ENCODE measurements at regions not wholly inside any gene's neighbourhood (a gene's known extent, or its start where the extent isn't known, plus 50 kb on each side); places are given as distances from the start of the nearest gene placed in this dataset.

DNA sequence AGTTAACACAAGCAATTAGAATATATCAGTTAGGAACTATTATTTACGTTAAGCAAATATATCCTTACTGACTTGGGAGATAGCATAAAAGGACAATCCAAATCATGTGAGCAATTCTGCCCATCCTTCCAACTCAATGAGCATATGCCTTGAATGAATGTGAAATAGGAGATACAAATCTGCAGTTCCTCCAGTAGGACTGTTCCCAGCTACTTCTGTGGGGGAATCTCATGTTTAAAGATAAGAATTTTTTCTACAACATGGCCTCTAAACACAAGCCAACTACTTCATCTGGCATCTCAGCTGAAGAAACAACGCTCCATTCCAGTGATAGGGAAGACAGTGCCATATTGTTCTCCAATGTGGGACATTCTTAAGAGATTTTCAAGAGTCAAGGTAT is 110.7 kb upstream of the NIPBL start:
- Histone ChIP-seq H3K27ac (no peak overlapping the region), H3K36me3 (no peaks in the 10 kb centered on the region), H3K4me3 (no peak overlapping the region), H3K4me1 (no peaks in the 10 kb centered on the region), H3K27me3 (replicated peaks in 1 of 7) (peaks cover 0 to 5% (median 0%) of the 10 kb centered on the region in 7 donors), H3K9me3 (peaks cover 0 to 6% (median 0%) of the 10 kb centered on the region in 8 donors)
- WGBS, 5 donors, result 83 to 96% (median 94%) methylated on average over 2 of the region's 2 CpGs
- no peak for DNase-seq
- TF ChIP-seq POLR2A (IDR thresholded peaks at IDR 0.05), result no peak
- TF ChIP-seq, protein P1, sequence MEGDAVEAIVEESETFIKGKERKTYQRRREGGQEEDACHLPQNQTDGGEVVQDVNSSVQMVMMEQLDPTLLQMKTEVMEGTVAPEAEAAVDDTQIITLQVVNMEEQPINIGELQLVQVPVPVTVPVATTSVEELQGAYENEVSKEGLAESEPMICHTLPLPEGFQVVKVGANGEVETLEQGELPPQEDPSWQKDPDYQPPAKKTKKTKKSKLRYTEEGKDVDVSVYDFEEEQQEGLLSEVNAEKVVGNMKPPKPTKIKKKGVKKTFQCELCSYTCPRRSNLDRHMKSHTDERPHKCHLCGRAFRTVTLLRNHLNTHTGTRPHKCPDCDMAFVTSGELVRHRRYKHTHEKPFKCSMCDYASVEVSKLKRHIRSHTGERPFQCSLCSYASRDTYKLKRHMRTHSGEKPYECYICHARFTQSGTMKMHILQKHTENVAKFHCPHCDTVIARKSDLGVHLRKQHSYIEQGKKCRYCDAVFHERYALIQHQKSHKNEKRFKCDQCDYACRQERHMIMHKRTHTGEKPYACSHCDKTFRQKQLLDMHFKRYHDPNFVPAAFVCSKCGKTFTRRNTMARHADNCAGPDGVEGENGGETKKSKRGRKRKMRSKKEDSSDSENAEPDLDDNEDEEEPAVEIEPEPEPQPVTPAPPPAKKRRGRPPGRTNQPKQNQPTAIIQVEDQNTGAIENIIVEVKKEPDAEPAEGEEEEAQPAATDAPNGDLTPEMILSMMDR (IDR thresholded peaks at IDR 0.05 in 8 of 11, conservative IDR thresholded peaks at IDR 0.05 in 3 of 11), result no peak
- no peak for TF ChIP-seq POLR2AphosphoS5 (IDR thresholded peaks at IDR 0.05)
- intact Hi-C loops (cut with DNase I; ENCODE audit: low total_unique reads), result no loop called here

DNA sequence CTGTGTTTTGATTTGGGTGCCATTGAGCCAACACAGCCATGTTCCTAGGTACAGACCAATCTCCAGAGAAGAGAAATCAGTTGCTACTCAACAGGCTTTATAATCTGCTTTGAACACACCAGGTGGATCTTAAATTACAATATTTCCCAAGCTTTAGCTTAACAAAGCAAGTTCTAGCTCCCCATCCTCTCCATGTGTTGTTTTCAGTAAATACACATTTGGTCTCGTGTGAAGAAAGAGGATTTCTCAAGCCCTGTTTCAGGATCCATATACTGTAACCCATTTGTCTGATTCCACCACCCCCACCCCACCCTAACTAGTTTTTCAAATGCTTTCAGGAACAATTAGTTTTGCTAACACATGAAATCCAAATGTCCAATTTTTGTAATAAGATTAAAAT is 109.6 kb upstream of the NIPBL start:
- Histone ChIP-seq H3K36me3 (no peaks in the 10 kb centered on the region), H3K4me1 (no peaks in the 10 kb centered on the region), H3K4me3 (no peak overlapping the region), H3K27ac (no peak overlapping the region), H3K9me3 (peaks cover 0 to 6% (median 0%) of the 10 kb centered on the region in 8 donors), H3K27me3 (replicated peaks in 1 of 7) (peaks cover 0 to 5% (median 0%) of the 10 kb centered on the region in 7 donors)
- TF ChIP-seq POLR2A (IDR thresholded peaks at IDR 0.05) (no peak), POLR2AphosphoS5 (IDR thresholded peaks at IDR 0.05) (no peak)
- TF ChIP-seq, protein P1 (IDR thresholded peaks at IDR 0.05 in 8 of 11, conservative IDR thresholded peaks at IDR 0.05 in 3 of 11), result no peak
- intact Hi-C loops (cut with DNase I; ENCODE audit: low total_unique reads), result no loop called here
- 55 to 84% (median 69%) methylated on average over 1 of the region's 1 CpG for WGBS, 5 donors
- no peak for DNase-seq

DNA sequence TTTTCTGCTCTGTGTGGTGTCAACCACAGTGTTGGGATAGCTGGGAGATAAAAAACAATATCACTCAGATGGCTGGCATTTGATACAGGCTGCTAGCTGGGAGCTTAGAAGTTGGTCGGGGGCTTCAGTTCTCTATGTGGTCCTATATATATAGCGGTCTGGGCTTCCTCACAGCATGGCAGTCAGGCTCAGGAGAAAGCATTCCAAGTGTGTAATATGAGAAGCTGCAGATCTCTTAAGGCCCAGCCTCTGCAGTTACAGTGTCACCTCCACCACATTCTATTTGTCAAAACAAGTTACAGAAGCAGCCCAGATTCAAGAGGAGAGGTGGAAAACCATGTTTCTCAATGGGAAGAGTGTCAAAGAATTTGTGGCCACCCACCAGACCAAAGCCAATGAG is 108.1 kb upstream of the NIPBL start:
- peaks cover 0 to 6% (median 0%) of the 10 kb centered on the region in 8 donors for H3K9me3 ChIP-seq
- H3K27me3 ChIP-seq (replicated peaks in 1 of 7), result peaks cover 0 to 5% (median 0%) of the 10 kb centered on the region in 7 donors
- intact Hi-C loops (cut with DNase I; ENCODE audit: low total_unique reads), result no loop called here
- no peaks in the 10 kb centered on the region for H3K4me1 ChIP-seq
- WGBS, 5 donors, result 70 to 90% (median 84%) methylated on average over 2 of the region's 2 CpGs
- H3K27ac ChIP-seq, result no peak overlapping the region
- TF ChIP-seq, protein P1 (IDR thresholded peaks at IDR 0.05 in 8 of 11, conservative IDR thresholded peaks at IDR 0.05 in 3 of 11), result no peak
- TF ChIP-seq POLR2A (IDR thresholded peaks at IDR 0.05) (no peak), POLR2AphosphoS5 (IDR thresholded peaks at IDR 0.05) (no peak)
- no peak for DNase-seq
- no peak overlapping the region for H3K4me3 ChIP-seq
- H3K36me3 ChIP-seq, result no peaks in the 10 kb centered on the region

DNA sequence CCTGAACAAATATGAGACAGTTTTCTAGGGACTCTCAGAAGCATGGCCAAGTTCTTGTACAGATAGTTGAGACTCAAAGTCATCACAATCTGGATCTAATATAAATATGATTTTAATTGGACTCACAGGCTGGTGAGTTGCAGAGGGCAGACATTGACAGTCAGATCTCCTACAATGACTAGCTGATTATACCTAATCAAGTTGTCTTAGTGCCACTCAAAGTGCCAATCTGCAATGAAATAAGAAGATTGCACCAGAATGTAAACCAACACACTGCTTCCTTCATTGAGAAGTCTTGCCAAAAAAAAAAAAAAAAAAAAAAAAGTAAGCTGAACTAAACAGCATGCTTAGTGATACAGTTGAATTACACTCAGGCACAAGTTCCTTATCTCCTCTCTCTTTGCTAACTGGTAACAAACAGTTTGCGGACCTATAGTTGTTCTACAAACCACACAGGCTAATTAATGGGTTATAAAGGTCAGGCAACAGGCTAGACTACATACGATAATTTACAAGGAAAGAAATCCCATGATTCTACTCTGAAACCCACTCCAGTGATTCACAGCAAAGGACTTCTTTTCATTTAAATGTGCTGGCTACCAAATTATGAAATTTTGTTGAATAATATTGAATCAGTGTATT is 107.3 kb upstream of the NIPBL start:
- H3K9me3 ChIP-seq, result peaks cover 0 to 6% (median 0%) of the 10 kb centered on the region in 8 donors
- TF ChIP-seq, protein P1 (IDR thresholded peaks at IDR 0.05 in 8 of 11, conservative IDR thresholded peaks at IDR 0.05 in 3 of 11), result no peak
- TF ChIP-seq POLR2AphosphoS5 (IDR thresholded peaks at IDR 0.05) (no peak), POLR2A (IDR thresholded peaks at IDR 0.05) (no peak)
- no peaks in the 10 kb centered on the region for H3K4me1 ChIP-seq
- H3K27me3 ChIP-seq (replicated peaks in 1 of 7), result peaks cover 0 to 5% (median 0%) of the 10 kb centered on the region in 7 donors
- H3K4me3 ChIP-seq, result no peak overlapping the region
- 88 to 95% (median 91%) methylated on average over 2 of the region's 2 CpGs for WGBS, 5 donors
- no peak overlapping the region for H3K27ac ChIP-seq
- no peaks in the 10 kb centered on the region for H3K36me3 ChIP-seq
- DNase-seq, result no peak
- intact Hi-C loops (cut with DNase I; ENCODE audit: low total_unique reads), result no loop called here

All from spleen (tissue), 11 donors.